Esophagus squamous epithelium (tissue), 5 donors: ENCODE measurements at regions not wholly inside any gene's neighbourhood (a gene's known extent, or its start where the extent isn't known, plus 50 kb on each side); places are given as distances from the start of the nearest gene placed in this dataset.

ENCODE experiments used
- DNase-seq: peaks from one replicate; lab custom pipeline; 2025; lab: John Stamatoyannopoulos, UW
- H3K27ac ChIP-seq, 4 donors: fragments of 200-600 bp; sonication (generic); one replicate each; pipeline ENCODE4 v1.5.1; 2016 to 2019; ENCODE audit warnings: mild to moderate bottlenecking in 1 of 4
- H3K27me3 ChIP-seq, 4 donors: fragments of 200-600 bp; sonication (generic); 1 replicate in 3 of 4; 2 replicates in 1 of 4; pipeline versions ENCODE4 v1.5.1 to v1.6.0; 2017 to 2021; ENCODE audit warnings: antibody characterized with exemption in 1 of 4
- H3K36me3 ChIP-seq, 3 donors: fragments of 200-600 bp; sonication (generic); one replicate each; pipeline ENCODE4 v1.5.1; 2016 to 2019
- H3K4me1 ChIP-seq, 3 donors: fragments of 200-600 bp; sonication (generic); one replicate each; pipeline ENCODE4 v1.5.1; 2017 to 2019
- H3K4me3 ChIP-seq, 4 donors: fragments of 200-600 bp; sonication (generic); 1 replicate in 3 of 4; 2 replicates in 1 of 4; pipeline ENCODE4 v1.5.1; 2016 to 2019; ENCODE audit warnings: mild to moderate bottlenecking in 2 of 4, moderate library complexity in 1 of 4
- H3K9me3 ChIP-seq, 3 donors: fragments of 200-600 bp; sonication (generic); one replicate each; pipeline ENCODE4 v1.5.1; 2016 to 2019
- CTCF ChIP-seq, 6 experiments: fragments of 450-650 bp in 4 of 6; fragments of 200-600 bp in 2 of 6; sonication (generic) in 2 of 6; IDR thresholded peaks; one replicate each; pipeline ENCODE4 v1.5.1; 2016 to 2019; ENCODE audit warnings: antibody characterized with exemption in 6 of 6, mild to moderate bottlenecking in 4 of 6, moderate library complexity in 4 of 6
- POLR2A ChIP-seq, 4 donors: fragments of 450-650 bp; IDR thresholded peaks; one replicate each; pipeline ENCODE4 v1.6.1; 2017; ENCODE audit warnings: antibody characterized with exemption in 4 of 4, mild to moderate bottlenecking in 4 of 4, moderate library complexity in 3 of 4
- WGBS, 2 donors: methylation state at CpG; one replicate each; pipeline ENCODE4 v1.1.5; 2018; 5-methylcytosine and 5-hydroxymethylcytosine counted together
- intact Hi-C: fragments of 100-400 bp; cut with DNase I; formaldehyde crosslinking; loops from one replicate; pipeline ENCODE4 v1.15.0; 2022
- donor health status: DM: yes; HTN: yes; CAD: no.

- Histone ChIP-seq H3K36me3 (no peaks in the 10 kb centered on the region), H3K4me3 (no peak overlapping the region), H3K27ac (peak overlapping the region in 1 of 4 donors; percentile 16), H3K9me3 (no peaks in the 10 kb centered on the region), H3K4me1 (peaks cover 0 to 4% (median 0%) of the 10 kb centered on the region in 3 donors), H3K27me3 (peaks cover 0 to 4% (median 0%) of the 10 kb centered on the region in 4 donors)
- intact Hi-C loops: no loop called here
- DNase-seq: no peak
- TF ChIP-seq CTCF (IDR thresholded peaks at IDR 0.05) (no peak), POLR2A (IDR thresholded peaks at IDR 0.05) (no peak)
- 65 to 82% methylated on average over 4 of the region's 4 CpGs for WGBS, 2 donors
These were observed 52.6 kb upstream of the FANCC start for GRCh38 chr9:95370064-95370463.

GRCh38 chr9:95368377-95369160 lies 51.1 kb upstream of the FANCC start:
- no peak overlapping the region for H3K4me3 ChIP-seq
- H3K27me3 ChIP-seq: peaks cover 0 to 4% (median 0%) of the 10 kb centered on the region in 4 donors
- intact Hi-C loops: no loop called here
- no peaks in the 10 kb centered on the region for H3K36me3 ChIP-seq
- 89 to 95% methylated on average over 18 of the region's 19 CpGs for WGBS, 2 donors
- H3K4me1 ChIP-seq: peaks cover 0 to 4% (median 0%) of the 10 kb centered on the region in 3 donors
- H3K27ac ChIP-seq: no peak overlapping the region
- DNase-seq: no peak
- no peak for TF ChIP-seq POLR2A (IDR thresholded peaks at IDR 0.05)
- no peak for TF ChIP-seq CTCF (IDR thresholded peaks at IDR 0.05)
- no peaks in the 10 kb centered on the region for H3K9me3 ChIP-seq
